ENCODE measurements at regions not wholly inside any gene's neighbourhood (a gene's known extent, or its start where the extent isn't known, plus 50 kb on each side); places are given as distances from the start of the nearest gene placed in this dataset.

DNA sequence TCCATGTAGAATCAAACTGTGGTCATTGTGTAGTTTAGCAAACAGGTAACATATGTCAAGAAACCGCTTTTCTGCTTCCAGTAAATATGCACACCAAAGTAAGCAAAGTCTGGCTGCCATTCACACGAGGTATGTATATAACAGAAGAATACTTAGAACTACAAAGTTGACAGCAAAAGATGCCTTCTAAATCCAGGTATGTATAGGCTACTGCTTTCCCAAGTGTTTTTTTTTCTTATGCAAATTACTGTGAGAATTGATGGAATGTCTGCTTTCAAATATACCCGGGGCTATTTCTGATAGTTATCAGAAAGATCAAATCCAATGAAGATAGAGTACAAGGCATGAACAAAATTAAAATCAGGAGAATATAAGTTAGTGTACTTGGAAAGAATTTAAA is 229.2 kb downstream of the HACE1 start:
- TF ChIP-seq TCF12 (IDR thresholded peaks at IDR 0.05; ENCODE audit: low read depth), result no peak
- no peak for TF ChIP-seq EGR1 (IDR thresholded peaks at IDR 0.05)
- TF ChIP-seq, protein P1, sequence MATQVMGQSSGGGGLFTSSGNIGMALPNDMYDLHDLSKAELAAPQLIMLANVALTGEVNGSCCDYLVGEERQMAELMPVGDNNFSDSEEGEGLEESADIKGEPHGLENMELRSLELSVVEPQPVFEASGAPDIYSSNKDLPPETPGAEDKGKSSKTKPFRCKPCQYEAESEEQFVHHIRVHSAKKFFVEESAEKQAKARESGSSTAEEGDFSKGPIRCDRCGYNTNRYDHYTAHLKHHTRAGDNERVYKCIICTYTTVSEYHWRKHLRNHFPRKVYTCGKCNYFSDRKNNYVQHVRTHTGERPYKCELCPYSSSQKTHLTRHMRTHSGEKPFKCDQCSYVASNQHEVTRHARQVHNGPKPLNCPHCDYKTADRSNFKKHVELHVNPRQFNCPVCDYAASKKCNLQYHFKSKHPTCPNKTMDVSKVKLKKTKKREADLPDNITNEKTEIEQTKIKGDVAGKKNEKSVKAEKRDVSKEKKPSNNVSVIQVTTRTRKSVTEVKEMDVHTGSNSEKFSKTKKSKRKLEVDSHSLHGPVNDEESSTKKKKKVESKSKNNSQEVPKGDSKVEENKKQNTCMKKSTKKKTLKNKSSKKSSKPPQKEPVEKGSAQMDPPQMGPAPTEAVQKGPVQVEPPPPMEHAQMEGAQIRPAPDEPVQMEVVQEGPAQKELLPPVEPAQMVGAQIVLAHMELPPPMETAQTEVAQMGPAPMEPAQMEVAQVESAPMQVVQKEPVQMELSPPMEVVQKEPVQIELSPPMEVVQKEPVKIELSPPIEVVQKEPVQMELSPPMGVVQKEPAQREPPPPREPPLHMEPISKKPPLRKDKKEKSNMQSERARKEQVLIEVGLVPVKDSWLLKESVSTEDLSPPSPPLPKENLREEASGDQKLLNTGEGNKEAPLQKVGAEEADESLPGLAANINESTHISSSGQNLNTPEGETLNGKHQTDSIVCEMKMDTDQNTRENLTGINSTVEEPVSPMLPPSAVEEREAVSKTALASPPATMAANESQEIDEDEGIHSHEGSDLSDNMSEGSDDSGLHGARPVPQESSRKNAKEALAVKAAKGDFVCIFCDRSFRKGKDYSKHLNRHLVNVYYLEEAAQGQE (IDR thresholded peaks at IDR 0.05; ENCODE audit: low read depth), result no peak
- TF ChIP-seq FOXM1 (IDR thresholded peaks at IDR 0.05; ENCODE audit: borderline replicate concordance, low read depth), result no peak
- TF ChIP-seq, protein P2, sequence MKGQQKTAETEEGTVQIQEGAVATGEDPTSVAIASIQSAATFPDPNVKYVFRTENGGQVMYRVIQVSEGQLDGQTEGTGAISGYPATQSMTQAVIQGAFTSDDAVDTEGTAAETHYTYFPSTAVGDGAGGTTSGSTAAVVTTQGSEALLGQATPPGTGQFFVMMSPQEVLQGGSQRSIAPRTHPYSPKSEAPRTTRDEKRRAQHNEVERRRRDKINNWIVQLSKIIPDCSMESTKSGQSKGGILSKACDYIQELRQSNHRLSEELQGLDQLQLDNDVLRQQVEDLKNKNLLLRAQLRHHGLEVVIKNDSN (IDR thresholded peaks at IDR 0.05), result no peak

DNA sequence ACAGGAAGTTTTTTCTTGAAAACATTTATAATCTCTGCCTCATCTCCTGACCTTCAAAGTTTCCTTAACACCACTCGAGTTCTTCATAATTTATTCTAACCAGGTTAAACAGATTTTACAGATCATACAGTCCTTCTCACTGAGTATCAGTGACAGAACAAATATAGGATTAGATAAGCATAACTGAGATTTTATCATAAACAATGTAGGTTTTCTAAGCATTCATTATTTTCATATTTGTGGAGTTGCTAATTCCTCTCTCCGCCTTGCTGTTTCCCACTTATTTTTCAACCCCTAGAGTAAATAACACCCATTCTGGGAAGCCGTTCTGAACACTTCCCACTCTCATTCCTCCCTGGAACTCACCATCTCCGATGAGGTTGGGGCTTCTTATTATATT is 229.9 kb downstream of the HACE1 start:
- no peak for TF ChIP-seq CEBPB (IDR thresholded peaks at IDR 0.05)
- no peak for TF ChIP-seq CREB1 (IDR thresholded peaks at IDR 0.05; ENCODE audit: low read depth)

DNA sequence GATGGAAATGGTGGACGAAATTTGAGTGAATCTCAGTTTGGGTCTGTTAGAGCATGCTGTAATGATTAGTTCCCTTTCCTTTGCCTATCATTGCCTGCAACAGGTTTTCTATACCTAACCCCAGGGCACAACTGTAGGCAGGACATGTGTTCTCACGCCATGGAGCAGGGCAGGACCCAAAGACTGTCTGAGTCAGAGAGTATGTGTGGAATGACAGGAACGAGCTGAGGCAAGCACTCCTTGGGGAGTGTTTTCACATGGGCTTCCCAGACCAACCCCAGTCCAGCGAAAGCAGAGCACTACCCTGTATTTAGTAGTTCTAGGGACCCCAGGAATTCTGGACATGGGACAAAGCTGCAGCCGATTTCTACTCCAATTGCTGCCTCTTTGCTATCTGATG is 234.2 kb downstream of the HACE1 start:
- TF ChIP-seq ZBTB7A (IDR thresholded peaks at IDR 0.05; ENCODE audit: low read depth), result no peak
- TF ChIP-seq, protein P2 (IDR thresholded peaks at IDR 0.05), result no peak
- TF ChIP-seq YY1 (IDR thresholded peaks at IDR 0.05; ENCODE audit: low read depth), result no peak
- TF ChIP-seq FOXM1 (IDR thresholded peaks at IDR 0.05; ENCODE audit: borderline replicate concordance, low read depth), result no peak
- TF ChIP-seq TEAD4 (IDR thresholded peaks at IDR 0.05), result no peak
- no peak for TF ChIP-seq EP300 (IDR thresholded peaks at IDR 0.05; ENCODE audit: borderline replicate concordance)
- TF ChIP-seq, protein P1 (IDR thresholded peaks at IDR 0.05; ENCODE audit: low read depth), result no peak
- no peak for TF ChIP-seq CREB1 (IDR thresholded peaks at IDR 0.05; ENCODE audit: low read depth)
- TF ChIP-seq, protein P3, sequence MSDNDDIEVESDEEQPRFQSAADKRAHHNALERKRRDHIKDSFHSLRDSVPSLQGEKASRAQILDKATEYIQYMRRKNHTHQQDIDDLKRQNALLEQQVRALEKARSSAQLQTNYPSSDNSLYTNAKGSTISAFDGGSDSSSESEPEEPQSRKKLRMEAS (IDR thresholded peaks at IDR 0.05), result no peak
- no peak for TF ChIP-seq CEBPB (IDR thresholded peaks at IDR 0.05)
- no peak for TF ChIP-seq RAD21 (IDR thresholded peaks at IDR 0.05; ENCODE audit: low read depth)
- TF ChIP-seq NFIC (IDR thresholded peaks at IDR 0.05), result no peak
- no peak for TF ChIP-seq TAF1 (IDR thresholded peaks at IDR 0.05; ENCODE audit: low read depth)
- no peak for TF ChIP-seq EGR1 (IDR thresholded peaks at IDR 0.05)
- TF ChIP-seq TCF12 (IDR thresholded peaks at IDR 0.05; ENCODE audit: low read depth), result no peak

DNA sequence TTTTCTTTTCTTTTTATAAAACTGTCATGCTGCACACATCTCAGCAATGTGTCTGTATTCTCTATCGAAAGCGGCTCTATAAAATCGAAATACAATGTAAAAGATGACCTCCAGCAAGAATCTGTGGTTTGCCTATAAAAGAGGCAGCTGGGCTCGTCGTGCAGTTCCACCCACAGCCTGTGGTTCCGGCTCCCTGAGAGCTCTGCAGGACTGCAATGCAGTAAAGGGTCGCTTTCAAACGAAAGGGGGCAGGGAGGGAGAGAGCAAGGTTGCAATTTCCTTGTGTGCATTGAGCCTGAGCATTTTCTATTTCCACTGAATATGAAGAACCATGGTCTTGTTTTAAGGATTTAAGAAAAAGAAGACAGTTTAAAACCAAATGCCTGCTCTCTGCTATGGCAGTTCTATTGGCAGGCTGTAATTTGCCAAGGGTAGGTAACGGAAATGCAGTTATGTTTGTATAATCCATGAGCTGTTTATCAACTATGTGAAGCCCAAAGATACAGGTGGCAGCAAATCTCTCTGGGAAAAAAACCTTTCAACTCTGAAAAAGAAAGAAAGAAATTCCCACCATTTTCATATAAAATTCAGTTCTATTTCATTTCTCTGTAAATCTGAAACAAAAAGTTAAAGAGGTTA is 236.5 kb downstream of the HACE1 start:
- no peak for TF ChIP-seq CEBPB (IDR thresholded peaks at IDR 0.05)
- TF ChIP-seq, protein P1 (IDR thresholded peaks at IDR 0.05; ENCODE audit: low read depth), result no peak
- TF ChIP-seq TAF1 (IDR thresholded peaks at IDR 0.05; ENCODE audit: low read depth), result no peak
- TF ChIP-seq CREB1 (IDR thresholded peaks at IDR 0.05; ENCODE audit: low read depth), result no peak
- TF ChIP-seq, protein P3 (IDR thresholded peaks at IDR 0.05), result no peak
- no peak for TF ChIP-seq TEAD4 (IDR thresholded peaks at IDR 0.05)
- TF ChIP-seq TCF12 (IDR thresholded peaks at IDR 0.05; ENCODE audit: low read depth), result no peak
- TF ChIP-seq EP300 (IDR thresholded peaks at IDR 0.05; ENCODE audit: borderline replicate concordance), result no peak
- TF ChIP-seq NFIC (IDR thresholded peaks at IDR 0.05), result no peak
- no peak for TF ChIP-seq YY1 (IDR thresholded peaks at IDR 0.05; ENCODE audit: low read depth)
- no peak for TF ChIP-seq RAD21 (IDR thresholded peaks at IDR 0.05; ENCODE audit: low read depth)
- TF ChIP-seq FOXM1 (IDR thresholded peaks at IDR 0.05; ENCODE audit: borderline replicate concordance, low read depth), result no peak
- TF ChIP-seq, protein P2 (IDR thresholded peaks at IDR 0.05), result no peak
- TF ChIP-seq ZBTB7A (IDR thresholded peaks at IDR 0.05; ENCODE audit: low read depth), result no peak
- TF ChIP-seq EGR1 (IDR thresholded peaks at IDR 0.05), result no peak

Data from Ishikawa (cell line).